NCI-H524 treated with DMSO at 0.1 percent for 48 hours (cell line): ENCODE measurements at regions not wholly inside any gene's neighbourhood (a gene's known extent, or its start where the extent isn't known, plus 50 kb on each side); places are given as distances from the start of the nearest gene placed in this dataset.
A peak's percentile ranks its signal among the peaks of the same experiment; 100 is the strongest.

ENCODE experiments used
- DNase-seq: peaks from one replicate; lab custom pipeline; 2025; lab: John Stamatoyannopoulos, UW

GRCh38 chr1:219521325-219521724, 91.6 kb downstream of the ZC3H11B start:
- no peak for DNase-seq

- no peak for DNase-seq
These were observed 92.7 kb downstream of the ZC3H11B start for GRCh38 chr1:219520241-219520640.

- DNase-seq = no peak
These were observed 94.0 kb downstream of the ZC3H11B start for GRCh38 chr1:219518907-219519248.

- DNase-seq = no peak
These were observed 94.6 kb downstream of the ZC3H11B start for GRCh38 chr1:219518168-219518906.

- DNase-seq = no peak
These were observed 95.9 kb downstream of the ZC3H11B start for GRCh38 chr1:219517031-219517430.

GRCh38 chr1:219514728-219515127, 98.2 kb downstream of the ZC3H11B start:
- DNase-seq = no peak

GRCh38 chr1:219507437-219507836, 105.5 kb downstream of the ZC3H11B start:
- DNase-seq = no peak

GRCh38 chr1:219506936-219507335, 106.0 kb downstream of the ZC3H11B start:
- DNase-seq = no peak

- peak; percentile 22 for DNase-seq
These were observed 106.4 kb downstream of the ZC3H11B start for GRCh38 chr1:219506473-219506899.

GRCh38 chr1:219505886-219506285, 107.0 kb downstream of the ZC3H11B start:
- no peak for DNase-seq

- DNase-seq = no peak
These were observed 109.3 kb downstream of the ZC3H11B start for GRCh38 chr1:219503604-219504003.

GRCh38 chr1:219500327-219500897, 112.5 kb downstream of the ZC3H11B start:
- no peak for DNase-seq

GRCh38 chr1:219498666-219499065, 114.2 kb downstream of the ZC3H11B start:
- DNase-seq = no peak

GRCh38 chr1:219495737-219496408, 117.0 kb downstream of the ZC3H11B start:
- no peak for DNase-seq

- no peak for DNase-seq
These were observed 120.2 kb downstream of the ZC3H11B start for GRCh38 chr1:219492717-219493116.

- DNase-seq = no peak
These were observed 122.3 kb downstream of the ZC3H11B start for GRCh38 chr1:219490566-219490965.

- DNase-seq = no peak
These were observed 123.3 kb downstream of the ZC3H11B start for GRCh38 chr1:219489636-219490035.

GRCh38 chr1:219488275-219488674, 124.6 kb downstream of the ZC3H11B start:
- no peak for DNase-seq

- DNase-seq = no peak
These were observed 129.4 kb downstream of the ZC3H11B start for GRCh38 chr1:219483530-219483929.

- no peak for DNase-seq
These were observed 132.9 kb downstream of the ZC3H11B start for GRCh38 chr1:219480011-219480410.

- no peak for DNase-seq
These were observed 134.1 kb downstream of the ZC3H11B start for GRCh38 chr1:219478811-219479210.

GRCh38 chr1:219477861-219478260, 135.0 kb downstream of the ZC3H11B start:
- DNase-seq = no peak

- DNase-seq = no peak
These were observed 136.2 kb downstream of the ZC3H11B start for GRCh38 chr1:219476716-219477115.
